Stomach (tissue), 8 donors: ENCODE measurements at regions not wholly inside any gene's neighbourhood (a gene's known extent, or its start where the extent isn't known, plus 50 kb on each side); places are given as distances from the start of the nearest gene placed in this dataset.

Source experiments
- DNase-seq, 2 donors: peaks; one replicate each; pipeline versions ENCODE4 v3.0.0 to v3.0.0-alpha.2; 2013 to 2019
- H3K27ac ChIP-seq, 5 donors: fragments of 200-600 bp in 4 of 5; sonication (generic) in 4 of 5; one replicate each; pipeline ENCODE4 v1.5.1; 2013 to 2019; ENCODE audit warnings: mild to moderate bottlenecking in 1 of 5, moderate library complexity in 1 of 5
- H3K27me3 ChIP-seq, 3 donors: fragments of 200-600 bp; sonication (generic); one replicate each; pipeline ENCODE4 v1.5.1; 2017 to 2019; ENCODE audit warnings: mixed run types in 1 of 3
- H3K36me3 ChIP-seq, 4 donors: fragments of 200-600 bp; sonication (generic); 1 replicate in 3 of 4; 2 replicates in 1 of 4; pipeline ENCODE4 v1.5.1; 2016 to 2019
- H3K4me1 ChIP-seq, 4 donors: fragments of 200-600 bp; sonication (generic); one replicate each; pipeline ENCODE4 v1.5.1; 2016 to 2019
- H3K4me3 ChIP-seq, 4 donors: fragments of 200-600 bp; sonication (generic) in 3 of 4; one replicate each; pipeline ENCODE4 v1.5.1; 2016 to 2019; ENCODE audit warnings: mild to moderate bottlenecking in 1 of 4
- H3K9me3 ChIP-seq, 4 donors: fragments of 200-600 bp; sonication (generic); one replicate each; pipeline ENCODE4 v1.5.1; 2016 to 2019
- EP300 ChIP-seq: sonication (generic); formaldehyde crosslinking; IDR thresholded peaks from one replicate; pipeline ENCODE4 v1.6.1; 2017; ENCODE audit warnings: antibody characterized with exemption
- POLR2A ChIP-seq, 4 donors: fragments of 450-650 bp; IDR thresholded peaks; one replicate each; pipeline ENCODE4 v1.6.1; 2016; ENCODE audit warnings: antibody characterized with exemption in 4 of 4, control low read depth in 2 of 4, mild to moderate bottlenecking in 1 of 4, moderate library complexity in 1 of 4
- POLR2AphosphoS5 ChIP-seq, 3 donors: sonication (generic); formaldehyde crosslinking; IDR thresholded peaks; one replicate each; pipeline ENCODE4 v1.6.1; 2016; ENCODE audit warnings: antibody characterized with exemption in 3 of 3
- WGBS, 5 donors: extraction: QIAGEN DNeasy Blood & Tissue Kit in 3 of 5; methylation state at CpG; one replicate each; pipeline versions ENCODE4 v1.1.5 to v1.1.7; 2013 to 2018; 5-methylcytosine and 5-hydroxymethylcytosine counted together
- intact Hi-C: fragments of 100-400 bp; cut with DNase I; formaldehyde crosslinking; loops from one replicate; pipeline ENCODE4 v1.15.1; 2023; ENCODE audit warnings: low total_unique reads
- TF ChIP-seq, protein P1 (sequence below), 7 experiments: fragments of 450-650 bp in 4 of 7; fragments of 200-600 bp in 3 of 7; sonication (generic) in 3 of 7; IDR thresholded peaks; one replicate each; pipeline ENCODE4 v1.5.1; 2016 to 2019; ENCODE audit warnings: antibody characterized with exemption in 7 of 7, control low read depth in 2 of 7, mild to moderate bottlenecking in 1 of 7
- donor health status: healthy with polysubstance abuse.
- donor health status: Bipolar disorder and iron deficiency.
- donor health status: healthy.

DNA sequence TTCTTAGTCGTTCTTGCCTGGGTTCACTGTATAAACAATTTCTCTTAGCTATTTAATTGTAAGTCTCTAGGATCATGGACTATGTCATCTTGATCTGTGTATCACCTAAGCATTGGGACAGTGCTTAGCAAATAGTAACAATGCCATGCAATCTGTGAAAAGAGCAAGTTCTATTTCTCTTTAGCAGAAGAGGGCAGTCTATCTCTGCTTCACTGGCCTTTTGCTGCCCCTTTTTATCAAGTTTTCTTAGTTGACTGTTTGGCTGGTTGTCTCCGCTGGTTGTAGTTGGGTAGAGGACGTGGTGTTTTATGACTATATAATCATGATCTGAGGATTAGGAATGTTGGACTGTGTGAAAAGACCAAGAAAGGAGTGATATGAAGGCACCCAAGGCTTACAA lies 315.0 kb downstream of the JRKL start:
- H3K4me3 ChIP-seq = no peak overlapping the region
- no peak overlapping the region for H3K27ac ChIP-seq
- H3K4me1 ChIP-seq = no peaks in the 10 kb centered on the region
- 19 to 37% (median 29%) methylated on average over 3 of the region's 3 CpGs for WGBS, 5 donors
- peak in 1 of 2 donors; percentile 2 for DNase-seq
- no peaks in the 10 kb centered on the region for H3K27me3 ChIP-seq
- intact Hi-C loops = no loop called here
- no peaks in the 10 kb centered on the region for H3K9me3 ChIP-seq
- TF ChIP-seq, protein P1, sequence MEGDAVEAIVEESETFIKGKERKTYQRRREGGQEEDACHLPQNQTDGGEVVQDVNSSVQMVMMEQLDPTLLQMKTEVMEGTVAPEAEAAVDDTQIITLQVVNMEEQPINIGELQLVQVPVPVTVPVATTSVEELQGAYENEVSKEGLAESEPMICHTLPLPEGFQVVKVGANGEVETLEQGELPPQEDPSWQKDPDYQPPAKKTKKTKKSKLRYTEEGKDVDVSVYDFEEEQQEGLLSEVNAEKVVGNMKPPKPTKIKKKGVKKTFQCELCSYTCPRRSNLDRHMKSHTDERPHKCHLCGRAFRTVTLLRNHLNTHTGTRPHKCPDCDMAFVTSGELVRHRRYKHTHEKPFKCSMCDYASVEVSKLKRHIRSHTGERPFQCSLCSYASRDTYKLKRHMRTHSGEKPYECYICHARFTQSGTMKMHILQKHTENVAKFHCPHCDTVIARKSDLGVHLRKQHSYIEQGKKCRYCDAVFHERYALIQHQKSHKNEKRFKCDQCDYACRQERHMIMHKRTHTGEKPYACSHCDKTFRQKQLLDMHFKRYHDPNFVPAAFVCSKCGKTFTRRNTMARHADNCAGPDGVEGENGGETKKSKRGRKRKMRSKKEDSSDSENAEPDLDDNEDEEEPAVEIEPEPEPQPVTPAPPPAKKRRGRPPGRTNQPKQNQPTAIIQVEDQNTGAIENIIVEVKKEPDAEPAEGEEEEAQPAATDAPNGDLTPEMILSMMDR (IDR thresholded peaks at IDR 0.05) = no peak
- TF ChIP-seq POLR2AphosphoS5 (IDR thresholded peaks at IDR 0.05) = no peak
- TF ChIP-seq POLR2A (IDR thresholded peaks at IDR 0.05) = no peak
- no peak for TF ChIP-seq EP300
- H3K36me3 ChIP-seq = no peaks in the 10 kb centered on the region

DNA sequence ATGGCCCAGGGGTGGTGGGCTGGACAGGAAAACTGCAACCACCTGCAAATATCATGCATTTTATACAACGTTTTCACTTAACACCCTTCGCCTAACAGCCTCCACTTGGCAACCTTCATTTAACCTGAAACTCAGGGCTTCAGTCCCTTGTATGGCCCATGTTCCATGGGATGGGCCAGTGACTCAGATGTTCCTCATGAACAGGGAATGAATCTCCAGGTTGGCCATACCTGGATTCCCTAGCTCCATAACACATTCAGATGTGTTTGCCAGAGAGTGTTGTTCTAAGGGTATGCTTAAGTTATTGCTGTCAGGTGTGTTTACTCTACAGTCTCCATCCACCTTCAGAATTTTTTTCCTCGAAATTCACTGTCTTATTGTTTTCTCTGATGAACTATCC lies 316.9 kb downstream of the JRKL start:
- no peak overlapping the region for H3K27ac ChIP-seq
- 53 to 73% (median 69%) methylated on average over 3 of the region's 3 CpGs for WGBS, 5 donors
- intact Hi-C loops = no loop called here
- no peaks in the 10 kb centered on the region for H3K4me1 ChIP-seq
- no peaks in the 10 kb centered on the region for H3K27me3 ChIP-seq
- DNase-seq = no peak
- TF ChIP-seq EP300 (no peak), POLR2AphosphoS5 (IDR thresholded peaks at IDR 0.05) (no peak)
- TF ChIP-seq, protein P1 (IDR thresholded peaks at IDR 0.05) = no peak
- H3K4me3 ChIP-seq = no peak overlapping the region
- no peaks in the 10 kb centered on the region for H3K9me3 ChIP-seq
- H3K36me3 ChIP-seq = no peaks in the 10 kb centered on the region

DNA sequence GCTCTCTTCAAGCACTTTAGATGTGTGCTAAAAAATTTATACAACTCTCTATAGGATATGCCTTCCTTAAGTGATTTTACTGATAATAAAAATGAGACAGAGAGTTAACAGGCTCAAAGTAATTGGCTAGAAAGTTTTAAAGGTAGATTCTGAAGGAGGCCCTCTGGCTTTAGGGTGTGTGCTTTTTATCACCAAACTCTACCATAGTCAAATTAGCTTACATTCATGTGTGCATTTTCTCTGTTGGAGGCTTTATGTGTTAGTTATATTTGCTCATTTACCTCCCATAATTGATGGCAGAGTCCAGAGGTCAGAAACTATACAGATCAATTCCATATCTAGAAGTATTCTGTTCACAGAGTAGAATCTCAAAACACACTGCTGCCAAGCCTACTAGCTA lies 317.5 kb downstream of the JRKL start:
- Histone ChIP-seq H3K27ac (no peak overlapping the region), H3K4me3 (no peak overlapping the region), H3K27me3 (no peaks in the 10 kb centered on the region), H3K4me1 (no peaks in the 10 kb centered on the region), H3K36me3 (no peaks in the 10 kb centered on the region), H3K9me3 (no peaks in the 10 kb centered on the region)
- no peak for DNase-seq
- TF ChIP-seq EP300 (no peak), POLR2AphosphoS5 (IDR thresholded peaks at IDR 0.05) (no peak), POLR2A (IDR thresholded peaks at IDR 0.05) (no peak)
- TF ChIP-seq, protein P1 (IDR thresholded peaks at IDR 0.05) = no peak
- intact Hi-C loops = no loop called here

DNA sequence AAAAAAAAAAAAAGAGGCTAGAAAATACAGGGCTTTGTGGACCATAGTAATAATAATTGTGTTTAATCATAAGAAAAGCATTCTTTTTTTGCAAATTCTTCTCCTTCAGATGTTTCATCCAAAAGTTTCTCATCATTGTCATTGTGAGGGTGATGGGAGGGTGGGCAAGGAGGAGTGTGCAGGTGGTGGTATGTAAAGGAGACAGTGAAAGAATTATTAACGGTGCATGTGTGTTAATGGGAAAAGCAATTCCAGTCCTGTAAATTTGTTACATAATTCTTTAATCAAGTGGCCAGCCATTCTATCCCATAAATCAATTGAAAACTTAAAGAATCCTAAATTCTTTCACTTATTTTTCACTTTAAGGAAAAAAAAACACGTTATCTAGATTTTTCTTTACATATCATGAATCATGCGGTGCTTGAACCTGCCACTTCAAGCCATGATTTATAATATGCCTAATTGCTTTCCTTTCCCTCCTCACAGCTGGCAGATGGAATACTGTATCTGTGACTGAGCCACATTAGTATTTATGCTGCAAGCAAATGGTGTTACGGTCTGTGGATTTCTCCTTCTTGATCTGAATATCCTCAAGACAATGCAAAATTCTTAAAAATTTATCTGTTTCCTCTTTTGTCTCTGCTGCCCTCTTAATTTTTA lies 318.5 kb downstream of the JRKL start:
- no peaks in the 10 kb centered on the region for H3K27me3 ChIP-seq
- H3K4me1 ChIP-seq = no peaks in the 10 kb centered on the region
- no peaks in the 10 kb centered on the region for H3K36me3 ChIP-seq
- TF ChIP-seq POLR2A (IDR thresholded peaks at IDR 0.05) (no peak), EP300 (no peak), POLR2AphosphoS5 (IDR thresholded peaks at IDR 0.05) (no peak)
- TF ChIP-seq, protein P1 (IDR thresholded peaks at IDR 0.05) = no peak
- H3K4me3 ChIP-seq = no peak overlapping the region
- peak in 1 of 2 donors; percentile 17 for DNase-seq
- intact Hi-C loops = no loop called here
- 32 to 44% (median 40%) methylated on average over 4 of the region's 4 CpGs for WGBS, 5 donors
- H3K27ac ChIP-seq = no peak overlapping the region
- no peaks in the 10 kb centered on the region for H3K9me3 ChIP-seq
